ENCODE measurements at regions not wholly inside any gene's neighbourhood (a gene's known extent, or its start where the extent isn't known, plus 50 kb on each side); places are given as distances from the start of the nearest gene placed in this dataset.

GRCh38 chr20:40776466-40777457 lies 87.7 kb upstream of the MAFB start:
- TF ChIP-seq CTCF (IDR thresholded peaks at IDR 0.05; ENCODE audit: extremely low read depth in 1 of 2, insufficient read depth in 1 of 2, low read depth in 1 of 2, low read length in 2 of 2), result no peak
- TF ChIP-seq FOS (IDR thresholded peaks at IDR 0.05; ENCODE audit: borderline replicate concordance, insufficient read depth, low read length), result no peak
- no peak for TF ChIP-seq POLR2AphosphoS5 (IDR thresholded peaks at IDR 0.05; ENCODE audit: insufficient read depth, low read depth, low read length)
- no peak for TF ChIP-seq POLR2A (IDR thresholded peaks at IDR 0.05; ENCODE audit: low read depth, low read length)
